ENCODE measurements at regions not wholly inside any gene's neighbourhood (a gene's known extent, or its start where the extent isn't known, plus 50 kb on each side); places are given as distances from the start of the nearest gene placed in this dataset.

- H3K4me1 ChIP-seq = peaks cover 6% of the 10 kb centered on the region
- DNase-seq = peak; percentile 20
- no peak overlapping the region for H3K4me3 ChIP-seq
- H3K36me3 ChIP-seq = no peaks in the 10 kb centered on the region
- TF ChIP-seq, protein P1, sequence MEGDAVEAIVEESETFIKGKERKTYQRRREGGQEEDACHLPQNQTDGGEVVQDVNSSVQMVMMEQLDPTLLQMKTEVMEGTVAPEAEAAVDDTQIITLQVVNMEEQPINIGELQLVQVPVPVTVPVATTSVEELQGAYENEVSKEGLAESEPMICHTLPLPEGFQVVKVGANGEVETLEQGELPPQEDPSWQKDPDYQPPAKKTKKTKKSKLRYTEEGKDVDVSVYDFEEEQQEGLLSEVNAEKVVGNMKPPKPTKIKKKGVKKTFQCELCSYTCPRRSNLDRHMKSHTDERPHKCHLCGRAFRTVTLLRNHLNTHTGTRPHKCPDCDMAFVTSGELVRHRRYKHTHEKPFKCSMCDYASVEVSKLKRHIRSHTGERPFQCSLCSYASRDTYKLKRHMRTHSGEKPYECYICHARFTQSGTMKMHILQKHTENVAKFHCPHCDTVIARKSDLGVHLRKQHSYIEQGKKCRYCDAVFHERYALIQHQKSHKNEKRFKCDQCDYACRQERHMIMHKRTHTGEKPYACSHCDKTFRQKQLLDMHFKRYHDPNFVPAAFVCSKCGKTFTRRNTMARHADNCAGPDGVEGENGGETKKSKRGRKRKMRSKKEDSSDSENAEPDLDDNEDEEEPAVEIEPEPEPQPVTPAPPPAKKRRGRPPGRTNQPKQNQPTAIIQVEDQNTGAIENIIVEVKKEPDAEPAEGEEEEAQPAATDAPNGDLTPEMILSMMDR (IDR thresholded peaks at IDR 0.05; ENCODE audit: borderline replicate concordance) = peak; percentile 8
- peaks cover 3% of the 10 kb centered on the region for H3K27me3 ChIP-seq (ENCODE audit: low read depth)
- no peak overlapping the region for H3K27ac ChIP-seq (replicated peaks)
- no peaks in the 10 kb centered on the region for H3K9me3 ChIP-seq (replicated peaks)
- intact Hi-C loops (cut with micrococcal nuclease) = no loop called here
Measured at GRCh38 chr7:69412331-69413146, 185.7 kb upstream of the AUTS2 start.

GRCh38 chr7:69414555-69414954 lies 183.7 kb upstream of the AUTS2 start:
- peaks cover 3% of the 10 kb centered on the region for H3K27me3 ChIP-seq (ENCODE audit: low read depth)
- TF ChIP-seq, protein P1 (IDR thresholded peaks at IDR 0.05; ENCODE audit: borderline replicate concordance) = no peak
- no peaks in the 10 kb centered on the region for H3K36me3 ChIP-seq
- H3K27ac ChIP-seq (replicated peaks) = no peak overlapping the region
- DNase-seq = no peak
- H3K4me3 ChIP-seq = no peak overlapping the region
- peaks cover 6% of the 10 kb centered on the region for H3K4me1 ChIP-seq
- no peaks in the 10 kb centered on the region for H3K9me3 ChIP-seq (replicated peaks)
- intact Hi-C loops (cut with micrococcal nuclease) = no loop called here

DNA sequence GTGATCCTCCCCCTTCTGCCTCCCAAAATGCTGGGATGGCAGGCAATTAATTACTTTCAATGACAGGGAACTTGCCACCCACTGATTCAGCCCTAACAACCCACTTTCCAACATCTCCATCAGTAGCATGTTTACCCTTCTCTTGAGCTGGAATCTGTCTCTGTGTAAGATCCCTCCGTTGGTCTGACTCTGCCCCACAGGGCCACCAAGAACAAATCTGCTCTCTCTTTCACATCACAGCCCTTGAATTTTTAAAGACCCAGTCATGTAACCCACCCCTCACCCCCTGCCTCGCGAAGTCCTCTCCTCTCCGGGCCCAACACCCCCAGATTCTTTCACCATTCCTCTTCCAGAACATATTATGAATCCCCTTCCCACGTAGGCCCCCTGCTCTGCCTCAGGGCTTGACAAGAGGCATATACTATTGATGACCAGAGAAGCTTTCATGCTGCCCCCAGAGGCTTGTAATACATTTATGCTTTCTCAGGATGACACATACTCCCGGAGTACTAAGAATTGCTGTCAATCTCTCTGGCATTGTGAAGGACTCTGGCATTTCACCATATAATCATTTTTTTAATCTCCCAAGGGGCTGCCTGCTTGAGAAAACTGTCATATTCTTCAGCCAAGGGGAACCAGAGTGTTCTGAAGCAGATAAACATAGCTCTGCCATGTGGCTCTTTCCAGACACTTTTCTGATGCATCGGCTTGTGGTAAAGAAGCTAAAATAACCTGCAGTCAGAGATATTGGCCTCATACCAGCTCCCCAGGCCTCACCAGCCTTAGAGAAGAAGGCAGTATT lies 179.2 kb upstream of the AUTS2 start:
- intact Hi-C loops (cut with micrococcal nuclease) = no loop called here
- H3K27ac ChIP-seq (replicated peaks) = no peak overlapping the region
- H3K9me3 ChIP-seq (replicated peaks) = no peaks in the 10 kb centered on the region
- H3K27me3 ChIP-seq (ENCODE audit: low read depth) = peaks cover 3% of the 10 kb centered on the region
- DNase-seq = no peak
- H3K36me3 ChIP-seq = no peaks in the 10 kb centered on the region
- no peak overlapping the region for H3K4me3 ChIP-seq
- no peaks in the 10 kb centered on the region for H3K4me1 ChIP-seq
- TF ChIP-seq, protein P1 (IDR thresholded peaks at IDR 0.05; ENCODE audit: borderline replicate concordance) = no peak

- Histone ChIP-seq H3K9me3 (replicated peaks) (no peaks in the 10 kb centered on the region), H3K36me3 (no peaks in the 10 kb centered on the region), H3K27me3 (ENCODE audit: low read depth) (peaks cover 3% of the 10 kb centered on the region), H3K27ac (replicated peaks) (no peak overlapping the region), H3K4me3 (no peak overlapping the region), H3K4me1 (no peaks in the 10 kb centered on the region)
- TF ChIP-seq, protein P1 (IDR thresholded peaks at IDR 0.05; ENCODE audit: borderline replicate concordance) = no peak
- DNase-seq = no peak
- intact Hi-C loops (cut with micrococcal nuclease) = no loop called here
Measured at GRCh38 chr7:69419934-69420333, 178.3 kb upstream of the AUTS2 start.

DNA sequence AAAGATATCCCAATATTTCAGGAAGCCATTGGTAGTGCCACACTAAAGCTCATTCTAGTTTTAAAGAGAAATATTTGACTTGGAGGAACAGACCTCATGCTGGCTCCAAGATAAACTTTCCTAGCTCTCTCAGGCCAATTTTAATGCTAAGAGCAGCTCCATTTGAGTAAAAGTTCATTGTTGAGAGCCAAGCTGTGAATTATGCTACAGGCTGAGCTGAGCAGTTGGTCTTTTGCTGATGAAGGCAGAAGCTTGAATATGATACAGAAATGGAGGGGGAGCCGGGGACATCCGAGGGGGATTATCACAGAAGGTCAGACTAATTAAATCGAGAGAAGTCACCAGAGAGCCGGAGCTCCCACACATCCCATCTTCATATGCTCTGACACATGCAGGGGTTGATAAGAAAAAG lies 175.7 kb upstream of the AUTS2 start:
- intact Hi-C loops (cut with micrococcal nuclease) = no loop called here
- TF ChIP-seq, protein P1 (IDR thresholded peaks at IDR 0.05; ENCODE audit: borderline replicate concordance) = no peak
- DNase-seq = no peak
- Histone ChIP-seq H3K9me3 (replicated peaks) (no peaks in the 10 kb centered on the region), H3K36me3 (no peaks in the 10 kb centered on the region), H3K27ac (replicated peaks) (no peak overlapping the region), H3K4me3 (no peak overlapping the region), H3K4me1 (no peaks in the 10 kb centered on the region), H3K27me3 (ENCODE audit: low read depth) (peaks cover 2% of the 10 kb centered on the region)
